H9 (cell line): ENCODE measurements at regions not wholly inside any gene's neighbourhood (a gene's known extent, or its start where the extent isn't known, plus 50 kb on each side); places are given as distances from the start of the nearest gene placed in this dataset.

Experiments
- DNase-seq: peaks from one replicate; pipeline ENCODE4 v3.0.0-alpha.2; 2017
- H2AFZ ChIP-seq: one replicate; pipeline ENCODE4 v1.6.1; 2013; ENCODE audit warnings: mild to moderate bottlenecking, low read length, control low read depth, moderate library complexity
- H2AK5ac ChIP-seq: 2 replicates; pipeline ENCODE4 v1.6.1; 2013; ENCODE audit warnings: low read length, control low read depth, mixed read lengths; ENCODE audit not compliant: insufficient read length
- H2BK120ac ChIP-seq: one replicate; pipeline ENCODE4 v1.6.1; 2013; ENCODE audit warnings: low read depth, mild to moderate bottlenecking, low read length, control low read depth, inconsistent platforms; ENCODE audit not compliant: poor library complexity, severe bottlenecking
- H2BK12ac ChIP-seq: 2 replicates; pipeline ENCODE4 v1.6.1; 2013; ENCODE audit warnings: low read length, control low read depth, mixed read lengths, low read depth; ENCODE audit not compliant: insufficient read length
- H2BK15ac ChIP-seq: 2 replicates; pipeline ENCODE4 v1.6.1; 2013; ENCODE audit warnings: low read depth, low read length, control low read depth
- H2BK20ac ChIP-seq: one replicate; pipeline ENCODE4 v1.6.1; 2013; ENCODE audit warnings: low read depth, mild to moderate bottlenecking, low read length, control low read depth, inconsistent platforms; ENCODE audit not compliant: poor library complexity, severe bottlenecking
- H2BK5ac ChIP-seq: 2 replicates; pipeline ENCODE4 v1.6.1; 2013; ENCODE audit warnings: low read length, control low read depth, mixed read lengths; ENCODE audit not compliant: insufficient read length
- H3K14ac ChIP-seq: 2 replicates; pipeline ENCODE4 v1.6.1; 2013; ENCODE audit warnings: low read length, control low read depth; ENCODE audit not compliant: insufficient read depth
- H3K18ac ChIP-seq: 2 replicates; pipeline ENCODE4 v1.6.1; 2013; ENCODE audit warnings: low read depth, mild to moderate bottlenecking, mixed read lengths, low read length, control low read depth; ENCODE audit not compliant: insufficient read length
- H3K23ac ChIP-seq: 2 replicates; pipeline ENCODE4 v1.6.1; 2013; ENCODE audit warnings: low read length, control low read depth, mixed read lengths, low read depth; ENCODE audit not compliant: insufficient read length
- H3K23me2 ChIP-seq: 2 replicates; pipeline ENCODE4 v1.6.1; 2013; ENCODE audit warnings: low read depth, mild to moderate bottlenecking, mixed read lengths, low read length, control low read depth; ENCODE audit not compliant: insufficient read length, poor library complexity, severe bottlenecking
- H3K27ac ChIP-seq: 2 replicates; pipeline ENCODE4 v1.5.1; 2013; ENCODE audit warnings: low read length, control low read depth, mixed read lengths, low read depth; ENCODE audit not compliant: insufficient read length
- H3K27me3 ChIP-seq: 2 replicates; pipeline ENCODE4 v1.6.1; 2013; ENCODE audit warnings: low read length, control low read depth, inconsistent platforms; ENCODE audit not compliant: insufficient read depth
- H3K4ac ChIP-seq: 2 replicates; pipeline ENCODE4 v1.6.1; 2013; ENCODE audit warnings: low read depth, mild to moderate bottlenecking, control low read depth, inconsistent platforms, low read length, moderate library complexity
- H3K4me1 ChIP-seq: 2 replicates; pipeline ENCODE4 v1.6.1; 2013; ENCODE audit warnings: low read length, control low read depth, inconsistent platforms; ENCODE audit not compliant: insufficient read depth
- H3K4me2 ChIP-seq: 2 replicates; pipeline ENCODE4 v1.6.1; 2013; ENCODE audit warnings: low read length, control low read depth, mixed read lengths; ENCODE audit not compliant: insufficient read length, insufficient read depth
- H3K56ac ChIP-seq: 2 replicates; pipeline ENCODE4 v1.6.1; 2013; ENCODE audit warnings: low read depth, mild to moderate bottlenecking, mixed read lengths, low read length, control low read depth; ENCODE audit not compliant: insufficient read length
- H3K79me1 ChIP-seq: 2 replicates; pipeline ENCODE4 v1.6.1; 2013; ENCODE audit warnings: low read depth, mild to moderate bottlenecking, moderate library complexity, low read length, control low read depth, inconsistent platforms; ENCODE audit not compliant: insufficient read depth, poor library complexity, severe bottlenecking
- H3K79me2 ChIP-seq: 2 replicates; pipeline ENCODE4 v1.6.1; 2013; ENCODE audit warnings: low read length, control low read depth, inconsistent platforms; ENCODE audit not compliant: insufficient read depth
- H3K9ac ChIP-seq: 2 replicates; pipeline ENCODE4 v1.6.1; 2013; ENCODE audit warnings: low read length, control low read depth, mixed read lengths; ENCODE audit not compliant: insufficient read length; ENCODE audit errors: extremely low read depth
- H3K9me3 ChIP-seq: one replicate; pipeline ENCODE4 v1.6.1; 2013; ENCODE audit warnings: low read depth, low read length, inconsistent platforms; ENCODE audit not compliant: control insufficient read depth
- H3T11ph ChIP-seq: one replicate; pipeline ENCODE4 v1.6.1; 2013; ENCODE audit warnings: mild to moderate bottlenecking, low read length, control low read depth, inconsistent platforms
- H4K20me1 ChIP-seq: one replicate; pipeline ENCODE4 v1.6.1; 2013; ENCODE audit not compliant: control insufficient read depth, insufficient read length, insufficient read depth
- H4K5ac ChIP-seq: 2 replicates; pipeline ENCODE4 v1.6.1; 2013; ENCODE audit warnings: low read depth, mild to moderate bottlenecking, mixed read lengths, low read length, control low read depth; ENCODE audit not compliant: insufficient read length
- H4K8ac ChIP-seq: replicated peaks from 2 replicates; pipeline ENCODE4 v1.6.1; 2013; ENCODE audit warnings: low read length, control low read depth, mixed read lengths, low read depth; ENCODE audit not compliant: insufficient read length
- H4K91ac ChIP-seq: 2 replicates; pipeline ENCODE4 v1.6.1; 2013; ENCODE audit warnings: low read depth, mild to moderate bottlenecking, moderate library complexity, mixed read lengths, low read length, control low read depth; ENCODE audit not compliant: insufficient read length
- H3K27ac Mint-ChIP-seq, 3 experiments: 2 replicates in 2 of 3; 3 replicates in 1 of 3; pipeline ENCODE4 v1.8.0; 2020 to 2021; ENCODE audit warnings: mixed read lengths in 3 of 3, mild to moderate bottlenecking in 1 of 3, moderate library complexity in 1 of 3
- H3K27me3 Mint-ChIP-seq: 2 replicates; pipeline ENCODE4 v1.8.0; 2021; ENCODE audit warnings: low read depth, mild to moderate bottlenecking, moderate library complexity, mixed read lengths
- H3K36me3 Mint-ChIP-seq, 3 experiments: 2 replicates in 2 of 3; 3 replicates in 1 of 3; pipeline ENCODE4 v1.8.0; 2020 to 2021; ENCODE audit warnings: low read depth in 3 of 3, mixed read lengths in 3 of 3; ENCODE audit not compliant: insufficient read depth in 1 of 3
- H3K4me1 Mint-ChIP-seq, 2 experiments: 2 replicates each; pipeline ENCODE4 v1.8.0; 2020; ENCODE audit warnings: mixed read lengths in 2 of 2
- H3K4me3 Mint-ChIP-seq, 2 experiments: 2 replicates in 1 of 2; 3 replicates in 1 of 2; pipeline ENCODE4 v1.8.0; 2020 to 2021; ENCODE audit warnings: mild to moderate bottlenecking in 2 of 2, mixed read lengths in 2 of 2, moderate library complexity in 1 of 2
- H3K9me3 Mint-ChIP-seq, 2 experiments: 2 replicates in 1 of 2; 3 replicates in 1 of 2; pipeline ENCODE4 v1.8.0; 2020; ENCODE audit warnings: mild to moderate bottlenecking in 2 of 2, mixed read lengths in 2 of 2, moderate library complexity in 1 of 2
- CTCF ChIP-seq: fragments of 200-600 bp; sonication (generic); conservative IDR thresholded peaks from 3 replicates; pipeline ENCODE4 v1.8.0; 2021; ENCODE audit warnings: antibody characterized with exemption, mild to moderate bottlenecking
- WGBS: extraction: QIAGEN DNeasy Blood & Tissue Kit; methylation state at CpG from one replicate; pipeline ENCODE4 v1.1.7; 2013; ENCODE audit warnings: missing lambda C conversion rate, low lambda C conversion rate, mixed read lengths; ENCODE audit not compliant: insufficient read length; ENCODE audit errors: extremely low coverage; 5-methylcytosine and 5-hydroxymethylcytosine counted together

- Histone ChIP-seq H3K4ac (no peak overlapping the region), H3K79me1 (no peaks in the 10 kb centered on the region), H3K27me3 (no peaks in the 10 kb centered on the region), H3K4me1 (no peaks in the 10 kb centered on the region), H3K18ac (no peak overlapping the region), H3K4me2 (no peak overlapping the region), H4K91ac (no peak overlapping the region), H3K79me2 (no peaks in the 10 kb centered on the region), H3K9me3 (no peaks in the 10 kb centered on the region), H3K27ac (no peak overlapping the region), H2BK20ac (no peak overlapping the region), H3K14ac (no peak overlapping the region), H3K56ac (no peak overlapping the region), H2BK12ac (no peak overlapping the region), H3K9ac (no peak overlapping the region), H2BK120ac (no peak overlapping the region), H2BK15ac (no peak overlapping the region), H2BK5ac (no peak overlapping the region), H3T11ph (no peak overlapping the region), H4K8ac (no peak overlapping the region), H4K5ac (no peak overlapping the region), H3K23ac (no peak overlapping the region), H3K23me2 (no peaks in the 10 kb centered on the region), H2AK5ac (no peak overlapping the region), H4K20me1 (no peaks in the 10 kb centered on the region), H2AFZ (no peak overlapping the region)
- Mint-ChIP-seq H3K36me3 (no peaks in the 10 kb centered on the region; a peak in 2 of 7 replicates), H3K4me3 (no peak overlapping the region), H3K4me1 (peaks cover 0 to 4% of the 10 kb centered on the region in 2 experiments; a peak in 2 of 4 replicates), H3K27ac (no peak overlapping the region), H3K27me3 (peaks cover 21% of the 10 kb centered on the region), H3K9me3 (peaks cover 4 to 8% of the 10 kb centered on the region in 2 experiments; a peak in 3 of 5 replicates)
- WGBS = no CpG with 5 or more reads among the region's 9 CpGs
- TF ChIP-seq CTCF = no peak
- DNase-seq = no peak
Measured at GRCh38 chr7:98462911-98463633, 62.2 kb upstream of the BAIAP2L1 start.
